Testis (tissue), 2 donors: ENCODE measurements at regions not wholly inside any gene's neighbourhood (a gene's known extent, or its start where the extent isn't known, plus 50 kb on each side); places are given as distances from the start of the nearest gene placed in this dataset.

Experiments
- CTCF ChIP-seq, 3 experiments: fragments of 450-650 bp in 2 of 3; fragments of 200-600 bp in 1 of 3; sonication (generic) in 1 of 3; IDR thresholded peaks; one replicate each; pipeline ENCODE4 v1.5.1; 2016 to 2019; ENCODE audit warnings: antibody characterized with exemption in 3 of 3, mild to moderate bottlenecking in 2 of 3, moderate library complexity in 1 of 3
- POLR2A ChIP-seq: fragments of 450-650 bp; IDR thresholded peaks from one replicate; pipeline ENCODE4 v1.6.1; 2017; ENCODE audit warnings: antibody characterized with exemption, mild to moderate bottlenecking, moderate library complexity

DNA sequence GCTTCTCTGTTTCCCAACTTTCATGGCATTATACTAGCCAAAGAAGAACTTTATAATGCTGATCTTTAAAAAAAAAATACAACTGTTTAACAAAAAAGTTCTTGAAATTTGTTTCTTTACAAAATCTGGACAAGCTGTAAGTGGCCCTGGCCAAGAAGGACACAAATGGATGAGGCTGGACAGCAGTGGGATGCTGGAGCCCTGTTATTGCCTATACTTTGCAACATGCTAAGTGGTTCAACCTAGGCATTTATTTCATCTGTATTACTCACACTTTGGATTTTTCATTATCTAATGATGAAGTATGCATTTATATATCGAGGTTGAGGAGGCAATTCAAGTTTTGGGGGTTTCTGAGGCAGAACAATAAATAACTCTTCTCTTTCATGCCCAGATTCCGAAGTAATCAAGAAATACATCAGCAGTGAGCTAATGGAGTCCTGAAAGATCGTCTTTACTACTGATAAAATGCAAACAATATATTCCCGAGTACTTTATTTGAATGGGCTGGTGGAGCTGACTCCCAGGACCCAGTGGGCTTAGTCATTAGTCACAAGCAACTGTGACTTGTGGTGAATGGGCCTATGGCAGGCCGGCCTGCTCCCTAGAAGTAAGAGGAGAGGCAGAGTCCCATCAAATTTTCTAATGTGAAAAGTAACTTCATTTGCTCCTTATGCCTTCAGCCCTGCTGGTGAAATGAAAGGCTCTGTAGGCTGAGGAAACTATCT, 177.3 kb upstream of the DPH6 start:
- TF ChIP-seq CTCF (IDR thresholded peaks at IDR 0.05) (no peak), POLR2A (no peak)
